ENCODE measurements at regions not wholly inside any gene's neighbourhood (a gene's known extent, or its start where the extent isn't known, plus 50 kb on each side); places are given as distances from the start of the nearest gene placed in this dataset.

DNA sequence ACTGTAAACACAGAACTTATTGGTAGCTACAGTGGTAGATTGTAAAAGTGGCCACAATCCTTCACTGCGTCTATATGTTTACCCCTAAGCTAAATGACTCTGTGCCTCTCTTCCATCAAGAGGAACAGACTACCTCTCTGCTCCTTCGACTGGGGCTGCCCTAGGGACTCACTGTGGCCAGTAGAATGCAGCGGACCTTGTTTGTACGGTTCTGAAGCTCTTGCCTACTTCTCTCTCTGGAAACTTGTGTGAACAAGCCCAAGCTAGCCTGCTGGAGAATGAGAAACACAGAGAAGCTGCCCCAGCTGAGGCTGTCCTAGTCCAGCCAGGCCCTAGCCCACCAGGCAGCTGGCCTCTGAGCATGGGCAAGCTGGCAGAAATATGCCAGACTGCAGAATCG lies 140.8 kb upstream of the SLC1A4 start:
- TF ChIP-seq, protein P1, sequence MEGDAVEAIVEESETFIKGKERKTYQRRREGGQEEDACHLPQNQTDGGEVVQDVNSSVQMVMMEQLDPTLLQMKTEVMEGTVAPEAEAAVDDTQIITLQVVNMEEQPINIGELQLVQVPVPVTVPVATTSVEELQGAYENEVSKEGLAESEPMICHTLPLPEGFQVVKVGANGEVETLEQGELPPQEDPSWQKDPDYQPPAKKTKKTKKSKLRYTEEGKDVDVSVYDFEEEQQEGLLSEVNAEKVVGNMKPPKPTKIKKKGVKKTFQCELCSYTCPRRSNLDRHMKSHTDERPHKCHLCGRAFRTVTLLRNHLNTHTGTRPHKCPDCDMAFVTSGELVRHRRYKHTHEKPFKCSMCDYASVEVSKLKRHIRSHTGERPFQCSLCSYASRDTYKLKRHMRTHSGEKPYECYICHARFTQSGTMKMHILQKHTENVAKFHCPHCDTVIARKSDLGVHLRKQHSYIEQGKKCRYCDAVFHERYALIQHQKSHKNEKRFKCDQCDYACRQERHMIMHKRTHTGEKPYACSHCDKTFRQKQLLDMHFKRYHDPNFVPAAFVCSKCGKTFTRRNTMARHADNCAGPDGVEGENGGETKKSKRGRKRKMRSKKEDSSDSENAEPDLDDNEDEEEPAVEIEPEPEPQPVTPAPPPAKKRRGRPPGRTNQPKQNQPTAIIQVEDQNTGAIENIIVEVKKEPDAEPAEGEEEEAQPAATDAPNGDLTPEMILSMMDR (IDR thresholded peaks at IDR 0.05) = no peak
- TF ChIP-seq POLR2A (IDR thresholded peaks at IDR 0.05) = no peak

Data from right lobe of liver (tissue), 4 donors.